Posterior cingulate gyrus (tissue), 11 donors: ENCODE measurements at regions not wholly inside any gene's neighbourhood (a gene's known extent, or its start where the extent isn't known, plus 50 kb on each side); places are given as distances from the start of the nearest gene placed in this dataset.
A peak's percentile ranks its signal among the peaks of the same experiment; 100 is the strongest.

Source experiments
- DNase-seq, 10 donors: peaks; one replicate each; pipeline versions ENCODE4 v3.0.0 to v3.0.0-alpha.2; 2020 to 2021; ENCODE audit warnings: mixed read lengths in 3 of 10
- intact Hi-C: fragments of 100-400 bp; cut with DNase I; formaldehyde crosslinking; loops from one replicate; pipeline ENCODE4 v1.15.1; 2023

DNA sequence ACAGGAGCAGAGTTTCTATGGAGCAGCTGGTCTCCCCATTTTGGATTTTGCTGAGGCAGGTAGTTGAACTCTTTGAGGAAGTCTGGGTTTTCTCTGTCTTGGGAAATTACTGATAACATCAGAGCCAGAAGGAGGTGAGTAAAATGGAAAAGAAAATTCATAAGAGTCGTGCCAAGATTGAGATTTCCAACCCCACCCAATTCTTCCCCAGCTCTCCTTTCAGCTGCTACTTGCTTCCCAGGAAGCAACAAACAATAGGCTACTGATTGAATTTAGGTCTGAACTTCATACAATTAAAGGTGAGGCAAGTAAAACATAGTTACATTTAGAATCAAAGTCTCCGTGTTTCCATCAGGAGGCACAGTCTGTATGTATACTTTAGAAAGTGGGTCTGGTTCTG lies 54.6 kb upstream of the EOLA2 start:
- intact Hi-C loops: no loop called here
- no peak for DNase-seq

DNA sequence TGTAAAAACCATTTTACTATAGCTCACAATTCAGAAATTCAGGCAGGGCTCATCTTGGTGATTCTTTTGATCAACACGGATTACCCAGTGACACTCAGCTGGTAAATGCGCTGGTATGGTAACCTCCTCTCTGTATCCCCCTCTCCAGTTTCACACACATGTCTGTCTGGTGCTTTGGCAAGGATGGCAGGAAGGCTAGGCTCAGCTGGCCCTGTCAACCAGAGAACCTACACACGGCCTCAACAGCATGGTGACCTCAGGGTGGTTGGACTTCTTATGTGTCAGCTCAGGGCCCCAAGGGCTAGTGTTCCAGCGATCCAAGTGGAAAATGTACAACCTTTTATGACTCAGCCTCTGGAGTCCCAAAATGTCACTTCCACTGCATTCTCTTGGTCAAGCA lies 55.7 kb upstream of the EOLA2 start:
- no peak for DNase-seq

GRCh38 chrX:149996515-149996914 lies 58.2 kb upstream of the EOLA2 start:
- DNase-seq: peak in 1 of 10 donors; percentile 38
- intact Hi-C loops: no loop called here

More for the DNA sequence above, 55.7 kb upstream of the EOLA2 start:
- intact Hi-C loops: no loop called here

GRCh38 chrX:150005027-150005426 lies 66.7 kb upstream of the EOLA2 start:
- intact Hi-C loops: no loop called here
- no peak for DNase-seq

DNA sequence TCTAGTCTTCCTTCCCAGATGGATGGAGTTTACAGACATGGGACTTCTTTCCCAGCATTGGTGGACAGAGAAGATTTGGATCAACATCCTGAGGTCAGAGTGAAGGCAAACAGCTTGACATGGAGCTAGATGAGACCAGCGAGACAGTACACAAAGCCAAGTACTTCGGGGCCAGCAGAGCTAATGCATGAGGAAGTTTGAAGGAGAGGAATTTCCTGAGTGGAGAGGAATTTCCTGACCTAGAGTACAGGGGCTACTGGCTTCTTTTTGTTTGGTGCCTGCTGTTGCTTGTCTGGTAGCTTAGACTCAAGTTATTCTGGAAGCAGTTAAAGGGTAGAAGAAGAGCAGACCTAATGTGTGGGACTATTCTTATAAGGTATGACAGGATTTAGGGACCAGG lies 69.1 kb upstream of the EOLA2 start:
- intact Hi-C loops: no loop called here

GRCh38 chrX:150012647-150013381 lies 74.5 kb upstream of the EOLA2 start:
- no peak for DNase-seq
- intact Hi-C loops: no loop called here

More for the DNA sequence above, 69.1 kb upstream of the EOLA2 start:
- no peak for DNase-seq

DNA sequence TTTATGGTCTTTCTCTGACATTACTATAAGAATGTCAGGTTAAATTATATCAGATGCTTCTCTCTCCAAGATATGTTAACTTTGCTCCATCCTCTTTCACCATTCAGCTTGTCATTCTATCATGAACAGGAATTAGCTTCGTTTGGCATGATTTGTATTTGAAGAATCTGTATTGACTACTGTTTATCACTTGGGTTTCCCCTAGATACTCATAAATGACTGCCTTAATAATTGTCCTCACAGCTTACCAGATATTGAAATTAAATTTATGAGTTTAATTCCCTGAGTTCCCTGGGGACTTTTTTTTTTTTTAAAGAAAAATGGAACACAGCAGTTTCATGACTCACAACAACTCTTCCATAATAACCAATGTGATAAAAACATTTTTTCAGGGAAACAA lies 76.2 kb upstream of the EOLA2 start:
- intact Hi-C loops: no loop called here
- DNase-seq: no peak

DNA sequence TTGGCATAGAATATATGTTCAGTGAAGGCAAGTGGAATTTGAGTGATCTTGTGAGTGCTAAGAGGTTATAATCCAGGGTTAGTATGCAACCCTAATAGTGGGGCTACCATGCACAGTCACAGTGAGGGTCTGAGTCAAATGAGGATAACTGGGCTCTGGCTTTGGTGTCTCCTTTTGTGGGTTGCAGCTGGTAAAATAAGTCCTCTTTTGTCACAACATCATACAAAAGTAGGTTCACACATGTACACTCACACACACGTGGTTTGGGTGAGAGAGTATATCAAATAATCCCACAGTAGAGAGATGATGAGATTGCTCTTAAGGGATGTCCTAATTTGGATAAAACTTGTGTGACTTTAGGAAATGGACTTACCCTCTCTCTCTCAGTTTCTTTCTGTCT lies 79.6 kb upstream of the EOLA2 start:
- intact Hi-C loops: no loop called here
- DNase-seq: no peak

DNA sequence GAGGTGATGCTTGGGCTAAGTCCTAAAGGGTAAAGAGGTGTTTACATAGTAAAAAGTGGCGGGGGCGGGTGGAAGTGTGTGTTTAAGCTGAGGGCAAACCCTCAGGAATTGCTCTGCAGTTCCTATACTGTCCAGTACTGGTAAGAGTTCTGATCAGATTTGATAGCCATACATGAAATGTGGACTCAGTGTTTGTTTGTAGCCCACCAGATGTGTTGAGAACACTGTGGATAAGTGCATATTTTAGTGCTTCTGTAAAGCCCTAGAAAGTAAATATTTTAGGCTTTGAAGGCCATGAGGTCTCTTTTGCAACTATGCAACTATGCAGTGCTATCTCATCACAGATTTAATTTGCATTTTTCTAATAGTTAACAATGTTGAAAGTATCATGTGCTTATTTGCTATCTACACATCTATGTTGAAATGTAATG lies 80.7 kb upstream of the EOLA2 start:
- DNase-seq: no peak
- intact Hi-C loops: no loop called here

DNA sequence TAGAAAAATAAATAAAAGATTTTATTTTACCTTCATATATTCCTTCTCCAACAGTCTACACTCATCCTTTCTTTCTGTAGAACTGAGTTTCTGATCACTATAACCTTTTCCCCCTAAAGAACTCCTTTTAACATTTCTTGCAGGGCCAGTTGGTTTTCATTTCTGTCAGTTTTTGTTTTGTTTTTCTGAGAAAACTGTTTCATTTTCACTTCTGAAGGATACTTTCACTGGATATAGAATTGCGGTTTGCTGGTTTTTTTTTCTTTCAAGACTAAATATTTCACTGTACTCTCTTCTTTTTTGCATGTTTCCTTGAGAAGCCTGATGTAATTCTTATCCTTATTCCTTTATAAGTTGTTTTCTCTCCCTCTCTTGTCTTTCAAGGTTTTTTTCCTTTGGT lies 90.4 kb upstream of the EOLA2 start:
- intact Hi-C loops: no loop called here
- DNase-seq: no peak

DNA sequence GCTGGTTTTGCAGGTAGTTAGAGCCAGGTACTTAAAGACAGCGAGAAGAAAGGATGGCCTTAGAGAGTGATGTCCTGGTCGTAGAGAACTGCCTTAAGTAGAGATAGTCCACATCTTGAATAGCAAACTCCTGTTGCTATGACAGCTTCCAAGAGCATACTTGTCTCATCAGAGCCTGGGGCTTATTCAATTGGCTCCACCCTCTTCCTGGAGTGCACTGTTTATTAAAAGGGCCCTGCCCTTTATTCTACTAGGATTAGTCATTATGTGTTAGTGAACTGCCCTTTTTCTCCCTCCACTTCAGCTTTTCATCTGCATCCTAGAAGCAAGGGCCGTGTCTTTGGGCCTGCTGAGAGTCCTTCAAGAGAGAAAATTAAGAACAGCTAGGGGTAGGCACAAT lies 94.5 kb upstream of the EOLA2 start:
- intact Hi-C loops: no loop called here
- DNase-seq: no peak

DNA sequence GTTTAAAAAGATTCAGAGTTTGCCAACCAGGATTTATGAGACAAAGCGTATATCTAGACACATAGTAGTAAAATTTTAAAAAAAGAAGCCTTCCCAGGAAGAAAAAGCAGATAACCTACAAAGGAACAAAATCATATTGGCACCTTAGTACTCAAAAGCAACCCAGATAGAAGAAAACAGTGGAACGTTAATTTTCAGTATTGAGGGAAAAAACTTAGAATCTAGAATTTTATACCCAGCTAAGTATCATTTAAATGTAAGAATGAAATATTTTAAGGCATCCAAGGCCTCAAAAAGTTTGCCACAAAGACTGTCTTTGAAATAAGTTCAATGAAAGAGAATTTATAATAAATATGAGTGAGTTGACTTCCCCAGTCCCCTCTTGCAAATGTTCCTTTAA lies 96.5 kb upstream of the EOLA2 start:
- no peak for DNase-seq
- intact Hi-C loops: no loop called here

- no peak for DNase-seq
- intact Hi-C loops: no loop called here
Observed at GRCh38 chrX:150035531-150035930, 97.2 kb upstream of the EOLA2 start.

- DNase-seq: no peak
- intact Hi-C loops: no loop called here
Observed at GRCh38 chrX:150036181-150036580, 97.9 kb upstream of the EOLA2 start.

DNA sequence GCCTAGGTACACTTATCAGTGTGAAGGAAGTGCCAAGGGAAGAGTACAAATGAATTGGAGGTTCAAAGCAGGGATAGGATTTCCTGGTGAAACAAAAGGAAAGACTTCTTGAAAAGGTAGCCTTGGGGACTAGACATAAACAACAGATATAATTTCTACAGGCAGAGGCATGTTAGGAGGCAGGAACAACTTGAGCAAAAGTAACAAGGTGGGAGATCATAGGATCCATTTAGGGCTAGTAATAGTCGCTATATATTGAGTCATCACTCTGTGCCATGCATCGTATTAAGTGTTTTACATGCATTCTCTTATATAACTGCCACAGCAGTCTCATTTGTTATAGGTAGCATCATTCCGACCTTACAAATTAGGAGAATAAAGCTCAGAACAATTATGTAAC lies 98.3 kb upstream of the EOLA2 start:
- no peak for DNase-seq

DNA sequence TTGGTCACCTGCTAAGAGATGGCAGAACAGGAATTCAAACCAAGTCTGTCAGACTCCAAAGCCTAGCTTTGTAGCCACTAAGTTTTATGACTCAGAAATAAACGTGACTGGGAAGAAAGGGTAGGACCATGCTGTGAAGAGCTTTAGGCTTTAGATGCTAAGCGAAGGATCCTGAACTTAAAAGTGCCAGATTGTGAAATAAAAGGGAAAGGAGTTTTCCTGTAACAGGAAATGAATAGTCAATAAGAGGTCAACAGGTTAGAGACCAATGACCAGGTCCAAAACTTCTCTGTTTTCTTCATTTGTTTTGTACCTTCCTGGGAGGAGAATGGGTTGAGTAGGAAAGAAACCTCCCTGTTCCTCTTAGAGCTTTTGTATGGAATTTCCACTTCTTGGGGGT lies 98.8 kb upstream of the EOLA2 start:
- DNase-seq: no peak
- intact Hi-C loops: no loop called here

More for the DNA sequence above, 98.3 kb upstream of the EOLA2 start:
- intact Hi-C loops: no loop called here

DNA sequence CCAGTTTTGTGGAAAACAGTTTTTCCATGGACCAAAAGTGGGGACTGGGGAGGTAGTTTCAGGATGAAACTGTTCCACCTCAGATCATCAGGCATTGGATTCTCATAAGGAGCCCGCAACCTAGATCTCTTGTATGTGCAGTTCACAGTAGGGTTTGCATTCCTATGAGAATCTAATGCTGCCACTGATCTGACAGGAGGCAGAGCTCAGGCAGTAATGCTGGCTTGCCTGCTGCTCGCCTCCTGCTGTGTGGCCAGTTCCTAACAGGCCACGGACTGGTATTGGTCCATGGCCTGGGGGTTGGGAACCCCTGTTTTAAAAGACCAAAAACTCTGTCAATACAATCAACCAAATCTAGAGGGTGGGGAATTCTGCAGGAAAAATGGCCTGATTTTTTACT lies 100.0 kb upstream of the EOLA2 start:
- intact Hi-C loops: no loop called here

DNA sequence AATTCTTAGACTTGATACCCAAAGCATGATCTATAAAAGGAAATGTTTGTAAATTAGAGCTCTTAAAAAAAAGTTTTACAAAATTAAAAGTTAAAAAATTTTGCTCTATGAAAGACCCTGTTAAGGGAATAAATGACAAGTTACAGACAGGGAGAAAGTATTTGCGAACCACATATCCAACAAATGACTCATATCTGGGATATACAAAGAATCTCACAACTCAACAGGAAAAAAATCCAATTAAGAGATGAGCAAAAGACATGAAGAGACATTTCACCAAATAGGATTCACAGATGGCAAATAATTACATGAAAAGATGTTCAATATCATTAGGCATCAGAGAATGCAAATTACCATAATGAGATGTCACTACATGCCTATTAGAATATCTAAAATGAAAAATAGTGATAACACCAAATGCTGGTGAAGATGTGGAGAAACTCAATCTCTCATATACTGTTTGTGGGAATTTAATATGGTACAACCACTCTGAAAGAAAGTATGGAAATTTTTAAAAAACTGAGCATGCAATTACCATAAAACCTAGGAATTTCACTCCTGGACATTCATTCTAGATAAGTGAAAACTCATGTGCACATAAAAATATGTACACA lies 100.8 kb upstream of the EOLA2 start:
- DNase-seq: no peak
- intact Hi-C loops: no loop called here

More for the DNA sequence above, 100.0 kb upstream of the EOLA2 start:
- DNase-seq: no peak

DNA sequence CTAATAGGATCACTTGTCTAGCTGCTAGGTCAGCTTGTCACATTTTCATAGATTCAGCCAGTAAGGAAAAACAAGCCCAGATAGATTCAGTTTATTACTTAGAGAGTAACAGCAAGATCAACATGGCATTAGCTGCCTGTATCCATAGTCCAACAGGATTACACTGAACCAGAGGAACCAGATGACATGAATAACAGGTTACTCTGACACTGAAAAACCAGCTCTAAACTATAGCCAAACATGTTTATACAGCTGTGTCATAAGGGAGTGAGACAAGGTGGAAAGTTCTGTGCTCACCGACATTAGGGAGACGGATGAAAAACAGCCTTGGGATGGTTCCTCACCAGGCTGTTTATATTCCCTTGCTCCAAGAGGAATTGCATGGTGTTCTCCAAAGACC lies 102.9 kb upstream of the EOLA2 start:
- intact Hi-C loops: no loop called here
- DNase-seq: no peak

GRCh38 chrX:150044556-150044955 lies 106.3 kb upstream of the EOLA2 start:
- no peak for DNase-seq

DNA sequence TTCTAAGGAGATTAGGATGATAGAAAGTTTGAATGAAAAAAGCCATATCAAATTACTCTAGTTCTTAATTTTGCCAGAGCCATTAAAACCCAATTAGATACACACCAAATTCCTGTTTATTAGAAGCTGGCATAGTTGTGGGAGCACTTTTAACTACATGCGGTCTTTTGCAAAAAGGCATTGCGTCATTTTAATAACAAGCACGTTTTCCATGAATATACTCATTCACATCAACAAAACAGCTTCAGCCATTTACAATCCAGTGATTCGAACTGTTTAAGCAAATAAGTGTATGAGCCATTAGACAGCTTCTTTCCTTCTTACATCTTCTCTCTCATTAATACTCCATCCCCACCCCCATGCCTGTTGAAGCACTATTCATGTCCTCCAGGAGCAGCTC lies 109.5 kb upstream of the EOLA2 start:
- intact Hi-C loops: no loop called here
- DNase-seq: no peak

More at GRCh38 chrX:150044556-150044955, 106.3 kb upstream of the EOLA2 start:
- intact Hi-C loops: no loop called here

GRCh38 chrX:150049647-150050046 lies 111.4 kb upstream of the EOLA2 start:
- DNase-seq: no peak
- intact Hi-C loops: no loop called here
